ENCODE measurements at regions not wholly inside any gene's neighbourhood (a gene's known extent, or its start where the extent isn't known, plus 50 kb on each side); places are given as distances from the start of the nearest gene placed in this dataset.
"Not testable (repeated sequence)": the region's sequence is repeated elsewhere in the genome, so short reads cannot be mapped to it uniquely, and the experiment has no call there.

DNA sequence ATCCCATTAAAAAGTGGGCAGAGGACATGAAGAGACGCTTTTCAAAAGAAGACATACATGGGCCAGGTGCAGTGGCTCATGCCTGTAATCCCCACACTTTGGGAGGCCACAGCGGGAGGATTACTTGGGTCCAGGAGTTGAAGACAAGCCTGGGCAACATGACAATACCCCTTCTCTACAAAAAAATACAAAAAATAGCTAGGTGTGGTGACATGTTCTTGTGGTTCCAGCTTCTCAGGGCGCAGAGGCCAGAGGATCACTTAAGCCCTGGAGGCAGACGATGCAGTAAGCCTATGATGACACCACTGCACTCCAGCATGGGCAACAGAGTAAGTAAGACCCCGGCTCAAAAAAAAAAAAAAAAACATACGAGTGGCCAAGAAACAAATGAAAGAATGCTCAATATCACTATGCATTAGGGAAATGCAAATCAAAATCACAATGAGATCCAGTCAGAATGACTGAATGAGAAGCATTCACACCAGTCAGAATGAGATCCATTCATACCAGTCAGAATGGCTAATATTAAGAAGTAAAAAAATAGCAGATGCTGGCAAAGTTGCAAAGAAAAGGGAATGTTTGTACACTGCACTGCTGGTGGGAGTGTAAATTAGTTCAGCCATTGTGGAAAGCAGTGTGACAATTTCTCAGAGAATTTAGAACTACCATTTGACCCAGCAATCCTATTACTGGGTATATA is 550.2 kb upstream of the SLC39A10 start:
- in situ Hi-C loops (cut with MboI; ENCODE audit: low sequenced_read_pairs in 4 of 4) = no loop called here
- no peaks in the 10 kb centered on the region for H3K36me3 ChIP-seq
- no peaks in the 10 kb centered on the region for H3K4me1 ChIP-seq
- ATAC-seq (no peak), DNase-seq (no peak)
- intact Hi-C loops (cut with DNase I; ENCODE audit: low total_unique reads) = no loop called here
- no peak overlapping the region for H3K4me3 ChIP-seq
- TF ChIP-seq POLR2A (IDR thresholded peaks at IDR 0.05) = no peak
- TF ChIP-seq CTCF (IDR thresholded peaks at IDR 0.05 in 4 of 5, conservative IDR thresholded peaks at IDR 0.05 in 1 of 5) = no peak
- H3K27me3 ChIP-seq = no peaks in the 10 kb centered on the region
- H3K9me3 ChIP-seq = no peaks in the 10 kb centered on the region
- no peak overlapping the region for H3K27ac ChIP-seq

DNA sequence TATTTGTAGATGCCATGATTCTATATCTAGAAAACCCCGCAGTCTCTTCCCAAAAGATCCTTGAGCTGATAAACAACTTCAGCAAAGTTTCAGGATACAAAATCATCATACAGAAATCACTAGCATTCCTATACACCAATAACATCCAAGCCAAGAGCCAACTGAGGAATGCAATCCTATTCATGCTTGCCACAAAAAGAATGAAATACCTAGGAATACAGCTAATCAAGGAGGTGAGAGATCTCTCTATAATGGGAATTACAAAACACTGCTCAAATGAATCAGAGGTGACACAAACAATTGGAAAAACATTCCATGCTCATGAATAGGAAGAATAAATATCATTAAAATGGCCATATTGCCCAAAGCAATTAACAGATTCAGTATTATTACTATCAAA is 551.4 kb upstream of the SLC39A10 start:
- no peak for TF ChIP-seq POLR2A (IDR thresholded peaks at IDR 0.05)
- DNase-seq (no peak), ATAC-seq (no peak)
- in situ Hi-C loops (cut with MboI; ENCODE audit: low sequenced_read_pairs in 4 of 4) (no loop called here), intact Hi-C loops (cut with DNase I; ENCODE audit: low total_unique reads) (no loop called here)
- H3K4me1 ChIP-seq = no peaks in the 10 kb centered on the region
- no peak overlapping the region for H3K27ac ChIP-seq
- H3K27me3 ChIP-seq = no peaks in the 10 kb centered on the region
- H3K36me3 ChIP-seq = no peaks in the 10 kb centered on the region
- no peak overlapping the region for H3K4me3 ChIP-seq
- H3K9me3 ChIP-seq = no peaks in the 10 kb centered on the region

- no peak for DNase-seq
- TF ChIP-seq POLR2A (IDR thresholded peaks at IDR 0.05) (no peak), CTCF (IDR thresholded peaks at IDR 0.05 in 4 of 5, conservative IDR thresholded peaks at IDR 0.05 in 1 of 5) (no peak)
- intact Hi-C loops (cut with DNase I; ENCODE audit: low total_unique reads) = no loop called here
- Histone ChIP-seq H3K4me1 (no peaks in the 10 kb centered on the region), H3K4me3 (no peak overlapping the region), H3K27me3 (no peaks in the 10 kb centered on the region), H3K9me3 (no peaks in the 10 kb centered on the region), H3K36me3 (no peaks in the 10 kb centered on the region), H3K27ac (no peak overlapping the region)
- ATAC-seq = no peak
- in situ Hi-C loops (cut with MboI; ENCODE audit: low sequenced_read_pairs in 4 of 4) = no loop called here
Observed at GRCh38 chr2:195094330-195094729, 562.7 kb upstream of the SLC39A10 start.

- TF ChIP-seq CTCF (IDR thresholded peaks at IDR 0.05 in 4 of 5, conservative IDR thresholded peaks at IDR 0.05 in 1 of 5) (no peak), POLR2A (IDR thresholded peaks at IDR 0.05) (no peak)
- intact Hi-C loops (cut with DNase I; ENCODE audit: low total_unique reads) = no loop called here
- ATAC-seq = no peak
- Histone ChIP-seq H3K36me3 (no peaks in the 10 kb centered on the region), H3K9me3 (no peaks in the 10 kb centered on the region), H3K27ac (no peak overlapping the region), H3K4me3 (no peak overlapping the region), H3K4me1 (no peaks in the 10 kb centered on the region), H3K27me3 (no peaks in the 10 kb centered on the region)
- in situ Hi-C loops (cut with MboI; ENCODE audit: low sequenced_read_pairs in 4 of 4) = no loop called here
- no peak for DNase-seq
Observed at GRCh38 chr2:195092341-195092740, 564.7 kb upstream of the SLC39A10 start.

- H3K4me1 ChIP-seq; H3K27ac ChIP-seq; H3K36me3 ChIP-seq; H3K9me3 ChIP-seq; DNase-seq; intact Hi-C loops (cut with DNase I; ENCODE audit: low total_unique reads); in situ Hi-C loops (cut with MboI; ENCODE audit: low sequenced_read_pairs in 4 of 4); H3K4me3 ChIP-seq; H3K27me3 ChIP-seq; ATAC-seq: not testable (repeated sequence)
Observed at GRCh38 chr2:195072806-195073205, 584.2 kb upstream of the SLC39A10 start.

GRCh38 chr2:195057001-195057400 is 600.0 kb upstream of the SLC39A10 start:
- DNase-seq = no peak
- intact Hi-C loops (cut with DNase I; ENCODE audit: low total_unique reads) = no loop called here

More at GRCh38 chr2:195057001-195057400, 600.0 kb upstream of the SLC39A10 start:
- no peaks in the 10 kb centered on the region for H3K36me3 ChIP-seq
- in situ Hi-C loops (cut with MboI; ENCODE audit: low sequenced_read_pairs in 4 of 4) = no loop called here
- ATAC-seq = no peak
- no peaks in the 10 kb centered on the region for H3K9me3 ChIP-seq
- TF ChIP-seq POLR2A (IDR thresholded peaks at IDR 0.05) (no peak), CTCF (IDR thresholded peaks at IDR 0.05 in 4 of 5, conservative IDR thresholded peaks at IDR 0.05 in 1 of 5) (no peak)
- no peaks in the 10 kb centered on the region for H3K27me3 ChIP-seq
- no peaks in the 10 kb centered on the region for H3K4me1 ChIP-seq
- no peak overlapping the region for H3K27ac ChIP-seq
- H3K4me3 ChIP-seq = no peak overlapping the region
